K562 (cell line): ENCODE measurements at regions not wholly inside any gene's neighbourhood (a gene's known extent, or its start where the extent isn't known, plus 50 kb on each side); places are given as distances from the start of the nearest gene placed in this dataset.

Experiments used
- ATAC-seq: fragments of 200-7000 bp; cut with Tn5 transposase; 3 replicates; pipeline ENCODE4 v1.9.1; 2020; ENCODE audit warnings: moderate library complexity
- BruUV-seq: library from RNA; stranded (reverse); fragments of 400-500 nt; replicated peaks from 2 replicates; lab custom pipeline; 2021; lab: Mats Ljungman, UMichigan
- CTCF ChIA-PET: fragments of 300-600 bp; formaldehyde crosslinking; extraction: SDS; loops from one replicate; lab custom pipeline; 2021; ENCODE audit warnings: low intra/inter-chr PET ratio; lab: Yijun Ruan, JAX
- POLR2A ChIA-PET: fragments of 300-600, 350-650 bp; sonication (Branson Sonifier 250); formaldehyde crosslinking; extraction: SDS; loops from one replicate; lab custom pipeline; 2021; ENCODE audit warnings: antibody characterized with exemption, inconsistent platforms; lab: Yijun Ruan, JAX
- DNase-seq, 4 experiments: peaks; one replicate each; pipeline versions ENCODE4 v3.0.0 to v3.0.0-alpha.2; 2011 to 2018; ENCODE audit warnings: low spot score in 3 of 4, mixed read lengths in 3 of 4; ENCODE audit errors: extremely low read depth in 1 of 4
- FAIRE-seq: peaks from 2 replicates; lab custom pipeline; 2011; peaks lifted over from hg19 to GRCh38; lab: Jason Lieb, UNC
- H2AFZ ChIP-seq: 2 replicates; pipeline ENCODE4 v1.6.0; 2011; ENCODE audit warnings: low read depth, low read length, control low read depth, inconsistent platforms
- H3K27ac ChIP-seq: fragments of 200-600 bp; 3 replicates; pipeline ENCODE4 v1.8.0; 2011; ENCODE audit warnings: low read depth, mild to moderate bottlenecking, control low read depth, inconsistent platforms, low read length, moderate library complexity, mixed read lengths; ENCODE audit errors: extremely low read depth
- H3K27me3 ChIP-seq, 2 experiments: fragments of 300-600 bp in 1 of 2; 2 replicates in 1 of 2; 3 replicates in 1 of 2; pipeline versions ENCODE4 v1.6.0 to v1.8.0; 2011; ENCODE audit warnings: inconsistent platforms in 2 of 2, low read length in 2 of 2, mild to moderate bottlenecking in 1 of 2, mixed read lengths in 1 of 2, moderate library complexity in 1 of 2; ENCODE audit not compliant: control insufficient read depth in 2 of 2, insufficient read depth in 2 of 2
- H3K36me3 ChIP-seq: fragments of 300-600 bp; 3 replicates; pipeline ENCODE4 v1.8.0; 2011; ENCODE audit warnings: mild to moderate bottlenecking, low read length, inconsistent platforms; ENCODE audit not compliant: control insufficient read depth, insufficient read depth
- H3K4me1 ChIP-seq, 2 experiments: fragments of 200-600 bp in 1 of 2; replicated peaks in 1 of 2; 2 replicates in 1 of 2; 3 replicates in 1 of 2; pipeline versions ENCODE4 v1.5.1 to v1.8.0; 2011; ENCODE audit warnings: inconsistent platforms in 2 of 2, low read length in 2 of 2, mild to moderate bottlenecking in 1 of 2, mixed read lengths in 1 of 2, moderate library complexity in 1 of 2; ENCODE audit not compliant: control insufficient read depth in 2 of 2, insufficient read depth in 2 of 2
- H3K4me2 ChIP-seq: 2 replicates; pipeline ENCODE4 v1.6.1; 2011; ENCODE audit warnings: low read length, control low read depth, inconsistent platforms, mixed read lengths; ENCODE audit not compliant: insufficient read depth
- H3K4me3 ChIP-seq: fragments of 200-600 bp; sonication (generic), shearing (Covaris generic); 2 replicates; pipeline ENCODE4 v1.5.1; 2016; ENCODE audit warnings: control low read depth, inconsistent platforms
- H3K79me2 ChIP-seq: fragments of 200-600 bp; 3 replicates; pipeline ENCODE4 v1.8.0; 2011; ENCODE audit warnings: low read length, inconsistent platforms; ENCODE audit not compliant: control insufficient read depth, insufficient read depth
- H3K9ac ChIP-seq, 2 experiments: 2 replicates each; pipeline versions ENCODE4 v1.6.0 to v1.6.1; 2011; ENCODE audit warnings: low read depth in 2 of 2, low read length in 2 of 2, control low read depth in 1 of 2, inconsistent platforms in 1 of 2, mild to moderate bottlenecking in 1 of 2, mixed read lengths in 1 of 2; ENCODE audit not compliant: insufficient read depth in 1 of 2
- H3K9me1 ChIP-seq: one replicate; pipeline ENCODE4 v1.6.0; 2011; ENCODE audit warnings: inconsistent platforms, mild to moderate bottlenecking, low read length, moderate library complexity; ENCODE audit not compliant: control insufficient read depth, insufficient read depth
- H3K9me3 ChIP-seq: replicated peaks from 2 replicates; pipeline ENCODE4 v1.5.1; 2011; ENCODE audit warnings: low read depth, low read length, inconsistent platforms; ENCODE audit not compliant: control insufficient read depth, insufficient read depth
- H4K20me1 ChIP-seq: replicated peaks from 2 replicates; pipeline ENCODE4 v1.6.1; 2011; ENCODE audit warnings: low read length, inconsistent platforms, mixed read lengths; ENCODE audit not compliant: control insufficient read depth, insufficient read depth
- CHD2 ChIP-seq: IDR thresholded peaks from 2 replicates; pipeline ENCODE4 v1.6.1; 2011; ENCODE audit warnings: low read depth, low read length
- DMBX1 ChIP-seq: fragments of 250-450 bp; sonication (Bioruptor Pico); IDR thresholded peaks from 2 replicates; pipeline ENCODE4 v1.8.0; 2022; ENCODE audit warnings: inconsistent platforms, mild to moderate bottlenecking, moderate library complexity, borderline replicate concordance
- LCOR ChIP-seq: sonication (generic); formaldehyde crosslinking; IDR thresholded peaks from 2 replicates; pipeline ENCODE4 v1.8.0; 2022; ENCODE audit warnings: mild to moderate bottlenecking, missing genetic modification reagents
- MCM7 ChIP-seq, 2 experiments: fragments of 450-650 bp; IDR thresholded peaks; 2 replicates each; pipeline ENCODE4 v1.6.1; 2016 to 2018
- MXI1 ChIP-seq: IDR thresholded peaks from 2 replicates; pipeline ENCODE4 v1.6.1; 2011; ENCODE audit warnings: low read depth, mild to moderate bottlenecking, improper control_type of control experiment, low read length
- TEAD2 ChIP-seq: fragments of 450-650 bp; IDR thresholded peaks from 2 replicates; pipeline ENCODE4 v1.6.1; 2016; ENCODE audit warnings: missing genetic modification characterization, control low read depth, missing compliant biosample characterization
- TFAM ChIP-seq: fragments of 250-450 bp; sonication (Bioruptor Pico); conservative IDR thresholded peaks from 2 replicates; pipeline ENCODE4 v1.5.0; 2021; ENCODE audit warnings: mild to moderate bottlenecking, moderate library complexity
- ZKSCAN3 ChIP-seq: fragments of 250-450 bp; sonication (Bioruptor Pico); IDR thresholded peaks from 2 replicates; pipeline ENCODE4 v1.4.0; 2020
- ZNF584 ChIP-seq: fragments of 200-800 bp; sonication (Bioruptor generic); IDR thresholded peaks from 2 replicates; pipeline ENCODE4 v1.6.1; 2016; ENCODE audit warnings: low read depth, mild to moderate bottlenecking, missing genetic modification characterization, missing compliant biosample characterization
- ZNF79 ChIP-seq: fragments of 250-450 bp; sonication (Bioruptor Pico); IDR thresholded peaks from 2 replicates; pipeline ENCODE4 v1.4.0; 2020; ENCODE audit warnings: low read depth, mild to moderate bottlenecking, moderate library complexity
- ZZZ3 ChIP-seq: fragments of 450-650 bp; IDR thresholded peaks from 2 replicates; pipeline ENCODE4 v1.6.1; 2016; ENCODE audit warnings: antibody characterized with exemption, mild to moderate bottlenecking, moderate library complexity
- WGBS: fragments of 100-300 bp; shearing (Covaris generic); methylation state at CpG from one replicate; pipeline ENCODE4 v1.1.6; 2016; ENCODE audit warnings: low coverage, mixed read lengths; ENCODE audit not compliant: insufficient coverage; ENCODE audit errors: missing lambda C conversion rate; 5-methylcytosine and 5-hydroxymethylcytosine counted together
- in situ Hi-C: fragments of 300-500 bp; cut with MboI; formaldehyde crosslinking; loops from 4 replicates; pipeline ENCODE4 v1.15.0; 2018; ENCODE audit warnings: inconsistent platforms, mixed read lengths
- intact Hi-C: fragments of 100-400 bp; cut with micrococcal nuclease; formaldehyde crosslinking; loops from 2 replicates; pipeline ENCODE4 v1.14.2; 2022
- TF ChIP-seq, protein P1 (sequence below): fragments of 450-650 bp; IDR thresholded peaks from 2 replicates; pipeline ENCODE4 v1.6.1; 2017; ENCODE audit warnings: antibody characterized with exemption
- TF ChIP-seq, protein P2 (sequence below): fragments of 450-650 bp; IDR thresholded peaks from 2 replicates; pipeline ENCODE4 v1.6.1; 2016; ENCODE audit warnings: missing biosample characterization, missing genetic modification characterization
- TF ChIP-seq, protein P3 (sequence below): fragments of 450-650 bp; IDR thresholded peaks from 2 replicates; pipeline ENCODE4 v1.6.1; 2016; ENCODE audit warnings: antibody characterized with exemption
- TF ChIP-seq, protein P4 (sequence below), 2 experiments: fragments of 200-800 bp in 1 of 2; sonication (Bioruptor generic) in 1 of 2; sonication (generic) in 1 of 2; formaldehyde crosslinking in 1 of 2; IDR thresholded peaks in 1 of 2; conservative IDR thresholded peaks in 1 of 2; 2 replicates each; pipeline versions ENCODE4 v1.5.0 to v1.6.1; 2016 to 2020; ENCODE audit warnings: missing compliant biosample characterization in 1 of 2, missing genetic modification characterization in 1 of 2, missing genetic modification reagents in 1 of 2
- TF ChIP-seq, protein P5 (sequence below): fragments of 250-450 bp; sonication (Bioruptor Pico); IDR thresholded peaks from 2 replicates; pipeline ENCODE4 v1.5.1; 2021; ENCODE audit warnings: mild to moderate bottlenecking

DNA sequence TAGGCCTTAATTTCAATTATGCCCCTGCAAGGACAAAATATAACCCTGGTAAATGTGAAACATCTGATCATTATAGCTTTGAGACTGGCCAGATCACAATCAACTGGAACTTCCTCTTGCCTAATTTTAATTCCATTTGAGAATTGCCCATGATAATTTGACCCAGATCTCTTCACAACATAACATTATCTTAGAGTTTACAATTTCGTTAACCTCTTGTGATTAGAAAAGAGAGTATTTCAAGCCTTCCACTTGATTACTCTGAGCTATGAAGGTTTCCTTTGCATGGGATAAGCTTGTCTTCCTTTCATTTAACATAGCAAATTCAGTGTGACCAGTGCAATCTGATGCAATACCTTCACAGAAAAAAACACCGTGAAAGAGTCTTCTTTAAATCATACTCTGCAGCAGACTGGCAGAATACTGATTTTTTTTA is 143.6 kb downstream of the DUSP6 start:
- 0% methylated on average over 2 of the region's 2 CpGs for WGBS
- FAIRE-seq: peak; percentile 42
- in situ Hi-C loops: no loop called here
- TF ChIP-seq ZNF79 (peak; percentile 6; the same call in 1 of the 2 replicates), MXI1 (no peak), LCOR (CRISPR knock-in tag) (no peak), TEAD2 (tag) (no peak), TFAM (CRISPR knock-in tag) (no peak), CHD2 (no peak), MCM7 (IDR thresholded peaks at IDR 0.05) (no peak), ZZZ3 (no peak), DMBX1 (no peak), ZNF584 (CRISPR knock-in tag) (0 out of 2 replicates have a peak, but pooled peaks have one; percentile 25), ZKSCAN3 (CRISPR knock-in tag) (no peak)
- TF ChIP-seq, protein P1, sequence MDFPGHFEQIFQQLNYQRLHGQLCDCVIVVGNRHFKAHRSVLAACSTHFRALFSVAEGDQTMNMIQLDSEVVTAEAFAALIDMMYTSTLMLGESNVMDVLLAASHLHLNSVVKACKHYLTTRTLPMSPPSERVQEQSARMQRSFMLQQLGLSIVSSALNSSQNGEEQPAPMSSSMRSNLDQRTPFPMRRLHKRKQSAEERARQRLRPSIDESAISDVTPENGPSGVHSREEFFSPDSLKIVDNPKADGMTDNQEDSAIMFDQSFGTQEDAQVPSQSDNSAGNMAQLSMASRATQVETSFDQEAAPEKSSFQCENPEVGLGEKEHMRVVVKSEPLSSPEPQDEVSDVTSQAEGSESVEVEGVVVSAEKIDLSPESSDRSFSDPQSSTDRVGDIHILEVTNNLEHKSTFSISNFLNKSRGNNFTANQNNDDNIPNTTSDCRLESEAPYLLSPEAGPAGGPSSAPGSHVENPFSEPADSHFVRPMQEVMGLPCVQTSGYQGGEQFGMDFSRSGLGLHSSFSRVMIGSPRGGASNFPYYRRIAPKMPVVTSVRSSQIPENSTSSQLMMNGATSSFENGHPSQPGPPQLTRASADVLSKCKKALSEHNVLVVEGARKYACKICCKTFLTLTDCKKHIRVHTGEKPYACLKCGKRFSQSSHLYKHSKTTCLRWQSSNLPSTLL: no peak
- TF ChIP-seq, protein P2, sequence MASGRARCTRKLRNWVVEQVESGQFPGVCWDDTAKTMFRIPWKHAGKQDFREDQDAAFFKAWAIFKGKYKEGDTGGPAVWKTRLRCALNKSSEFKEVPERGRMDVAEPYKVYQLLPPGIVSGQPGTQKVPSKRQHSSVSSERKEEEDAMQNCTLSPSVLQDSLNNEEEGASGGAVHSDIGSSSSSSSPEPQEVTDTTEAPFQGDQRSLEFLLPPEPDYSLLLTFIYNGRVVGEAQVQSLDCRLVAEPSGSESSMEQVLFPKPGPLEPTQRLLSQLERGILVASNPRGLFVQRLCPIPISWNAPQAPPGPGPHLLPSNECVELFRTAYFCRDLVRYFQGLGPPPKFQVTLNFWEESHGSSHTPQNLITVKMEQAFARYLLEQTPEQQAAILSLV: 0 out of 2 replicates have a peak, but pooled peaks have one; percentile 62
- TF ChIP-seq, protein P3, sequence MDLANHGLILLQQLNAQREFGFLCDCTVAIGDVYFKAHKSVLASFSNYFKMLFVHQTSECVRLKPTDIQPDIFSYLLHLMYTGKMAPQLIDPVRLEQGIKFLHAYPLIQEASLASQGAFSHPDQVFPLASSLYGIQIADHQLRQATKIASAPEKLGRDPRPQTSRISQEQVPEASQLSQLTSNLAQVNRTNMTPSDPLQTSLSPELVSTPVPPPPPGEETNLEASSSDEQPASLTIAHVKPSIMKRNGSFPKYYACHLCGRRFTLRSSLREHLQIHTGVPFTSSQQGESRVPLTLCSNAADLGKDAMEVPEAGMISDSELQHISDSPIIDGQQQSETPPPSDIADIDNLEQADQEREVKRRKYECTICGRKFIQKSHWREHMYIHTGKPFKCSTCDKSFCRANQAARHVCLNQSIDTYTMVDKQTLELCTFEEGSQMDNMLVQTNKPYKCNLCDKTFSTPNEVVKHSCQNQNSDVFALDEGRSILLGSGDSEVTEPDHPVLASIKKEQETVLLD: no peak
- TF ChIP-seq, protein P4, sequence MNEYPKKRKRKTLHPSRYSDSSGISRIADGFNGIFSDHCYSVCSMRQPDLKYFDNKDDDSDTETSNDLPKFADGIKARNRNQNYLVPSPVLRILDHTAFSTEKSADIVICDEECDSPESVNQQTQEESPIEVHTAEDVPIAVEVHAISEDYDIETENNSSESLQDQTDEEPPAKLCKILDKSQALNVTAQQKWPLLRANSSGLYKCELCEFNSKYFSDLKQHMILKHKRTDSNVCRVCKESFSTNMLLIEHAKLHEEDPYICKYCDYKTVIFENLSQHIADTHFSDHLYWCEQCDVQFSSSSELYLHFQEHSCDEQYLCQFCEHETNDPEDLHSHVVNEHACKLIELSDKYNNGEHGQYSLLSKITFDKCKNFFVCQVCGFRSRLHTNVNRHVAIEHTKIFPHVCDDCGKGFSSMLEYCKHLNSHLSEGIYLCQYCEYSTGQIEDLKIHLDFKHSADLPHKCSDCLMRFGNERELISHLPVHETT (CRISPR knock-in tag; conservative IDR thresholded peaks at IDR 0.05 in 1 of 2, IDR thresholded peaks at IDR 0.05 in 1 of 2): peak in 1 of 2 experiments; percentile 60; a peak in 1 of 4 replicates
- TF ChIP-seq, protein P5, sequence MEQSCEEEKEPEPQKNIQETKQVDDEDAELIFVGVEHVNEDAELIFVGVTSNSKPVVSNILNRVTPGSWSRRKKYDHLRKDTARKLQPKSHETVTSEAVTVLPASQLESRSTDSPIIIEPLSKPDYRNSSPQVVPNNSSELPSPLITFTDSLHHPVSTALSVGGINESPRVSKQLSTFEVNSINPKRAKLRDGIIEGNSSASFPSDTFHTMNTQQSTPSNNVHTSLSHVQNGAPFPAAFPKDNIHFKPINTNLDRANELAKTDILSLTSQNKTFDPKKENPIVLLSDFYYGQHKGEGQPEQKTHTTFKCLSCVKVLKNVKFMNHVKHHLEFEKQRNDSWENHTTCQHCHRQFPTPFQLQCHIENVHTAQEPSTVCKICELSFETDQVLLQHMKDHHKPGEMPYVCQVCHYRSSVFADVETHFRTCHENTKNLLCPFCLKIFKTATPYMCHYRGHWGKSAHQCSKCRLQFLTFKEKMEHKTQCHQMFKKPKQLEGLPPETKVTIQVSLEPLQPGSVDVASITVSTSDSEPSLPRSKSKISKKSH (CRISPR knock-in tag): no peak

More for the DNA sequence above, 143.6 kb downstream of the DUSP6 start:
- ATAC-seq (no peak), DNase-seq (no peak)
- Histone ChIP-seq H3K27ac (no peak overlapping the region), H3K4me3 (no peak overlapping the region), H3K27me3 (no peaks in the 10 kb centered on the region), H3K4me2 (no peak overlapping the region), H3K9ac (no peak overlapping the region), H3K4me1 (no peaks in the 10 kb centered on the region; a peak in 1 of 5 replicates), H3K9me1 (no peaks in the 10 kb centered on the region), H4K20me1 (no peaks in the 10 kb centered on the region), H3K36me3 (no peaks in the 10 kb centered on the region), H3K9me3 (no peaks in the 10 kb centered on the region), H3K79me2 (no peaks in the 10 kb centered on the region), H2AFZ (no peak overlapping the region)
- BruUV-seq: no TSS peak
- POLR2A ChIA-PET: no interaction called here
- CTCF ChIA-PET: no interaction called here
- intact Hi-C loops: no loop called here
